ENCODE measurements at regions not wholly inside any gene's neighbourhood (a gene's known extent, or its start where the extent isn't known, plus 50 kb on each side); places are given as distances from the start of the nearest gene placed in this dataset.

GRCh38 chr10:77717336-77717735 is 79.7 kb upstream of the KCNMA1 start:
- Histone ChIP-seq H3K4me2 (replicated peaks; ENCODE audit: extremely low read depth, low read length, poor library complexity, severe bottlenecking) (no peak overlapping the region), H3K79me2 (ENCODE audit: insufficient read depth, low read length) (no peaks in the 10 kb centered on the region), H3K4me3 (replicated peaks in 1 of 3; ENCODE audit: low read depth in 2 of 3, low read length in 3 of 3) (no peak overlapping the region), H3K9ac (ENCODE audit: insufficient read depth, low read length, poor library complexity, severe bottlenecking) (no peak overlapping the region), H3K27me3 (ENCODE audit: control insufficient read depth in 2 of 2, insufficient read depth in 2 of 2, low read length in 2 of 2) (peaks cover 0 to 19% of the 10 kb centered on the region in 2 donors), H3K36me3 (replicated peaks in 1 of 2; ENCODE audit: control insufficient read depth in 1 of 2, insufficient read depth in 2 of 2, low read length in 2 of 2) (no peaks in the 10 kb centered on the region), H3K27ac (ENCODE audit: low read depth in 1 of 2, low read length in 2 of 2) (no peak overlapping the region), H3K4me1 (ENCODE audit: control insufficient read depth in 1 of 2, insufficient read depth in 2 of 2, low read length in 2 of 2) (no peaks in the 10 kb centered on the region), H3K9me3 (replicated peaks in 1 of 2; ENCODE audit: control insufficient read depth in 1 of 2, insufficient read depth in 1 of 2, low read length in 2 of 2) (no peaks in the 10 kb centered on the region), H2AFZ (ENCODE audit: insufficient read depth, low read depth, low read length, poor library complexity, severe bottlenecking) (no peak overlapping the region), H4K20me1 (ENCODE audit: insufficient read depth, low read length) (no peaks in the 10 kb centered on the region)
- H3K36me3 Mint-ChIP-seq, result no peaks in the 10 kb centered on the region
- no peaks in the 10 kb centered on the region for H3K9me3 Mint-ChIP-seq
- no peak for DNase-seq
- no peak overlapping the region for H3K4me3 Mint-ChIP-seq
- H3K4me1 Mint-ChIP-seq, result no peaks in the 10 kb centered on the region
- H3K27me3 Mint-ChIP-seq (ENCODE audit: low read depth in 3 of 3), result peaks cover 14 to 31% (median 15%) of the 10 kb centered on the region in 3 donors
- WGBS (ENCODE audit: insufficient coverage), result 90% methylated on average over 2 of the region's 3 CpGs
- no peak for TF ChIP-seq CTCF (IDR thresholded peaks at IDR 0.05)
- intact Hi-C loops (cut with micrococcal nuclease), result no loop called here
- H3K27ac Mint-ChIP-seq, result no peak overlapping the region

DNA sequence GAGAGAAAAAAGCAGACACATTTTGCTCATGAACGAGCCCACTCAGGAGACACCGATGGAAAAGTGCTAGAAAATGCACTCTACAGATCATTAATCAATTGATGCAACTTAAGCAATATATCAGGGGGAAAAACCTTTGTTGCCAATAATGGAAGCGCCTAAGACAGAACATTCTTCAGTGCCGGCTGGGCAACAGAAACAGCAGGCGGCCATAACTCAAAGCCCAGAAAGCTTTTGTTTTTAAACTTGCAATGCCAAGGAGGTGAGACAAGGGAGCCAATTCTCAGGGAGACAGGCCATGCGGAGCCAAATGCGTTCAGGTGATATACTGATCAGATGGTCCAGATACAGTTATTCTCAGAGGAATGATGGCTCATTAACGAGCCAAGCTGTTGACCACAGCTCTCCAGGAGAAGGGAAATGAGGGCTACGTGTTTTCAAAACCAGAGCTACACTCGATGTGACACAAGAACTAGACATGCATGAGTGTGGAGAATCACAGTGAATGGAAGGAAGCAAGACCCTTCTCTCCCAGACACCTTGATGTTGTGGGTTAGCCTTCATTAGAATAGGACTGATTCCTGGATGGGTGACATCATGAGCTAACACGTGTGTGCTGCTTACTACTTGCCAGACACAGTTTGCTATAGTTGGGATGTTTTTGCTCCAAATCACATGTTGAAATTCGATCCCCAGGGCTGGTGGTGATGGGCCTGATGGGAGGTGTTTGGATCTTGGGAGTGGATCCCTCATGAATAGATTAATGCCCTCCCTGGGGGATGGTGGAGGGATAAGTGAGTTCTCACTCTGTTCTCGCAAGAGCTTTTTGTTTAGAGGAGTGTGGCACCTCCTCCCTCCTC is 79.1 kb upstream of the KCNMA1 start:
- H2AFZ ChIP-seq (ENCODE audit: insufficient read depth, low read depth, low read length, poor library complexity, severe bottlenecking), result no peak overlapping the region
- H3K4me3 ChIP-seq (replicated peaks in 1 of 3; ENCODE audit: low read depth in 2 of 3, low read length in 3 of 3), result no peak overlapping the region
- Mint-ChIP-seq H3K36me3 (no peaks in the 10 kb centered on the region), H3K27me3 (ENCODE audit: low read depth in 3 of 3) (peaks cover 14 to 31% (median 15%) of the 10 kb centered on the region in 3 donors), H3K4me1 (no peaks in the 10 kb centered on the region), H3K27ac (no peak overlapping the region), H3K4me3 (peak overlapping the region in 1 of 2 donors; percentile 12), H3K9me3 (no peaks in the 10 kb centered on the region)
- no peak for TF ChIP-seq CTCF (IDR thresholded peaks at IDR 0.05)
- H3K9ac ChIP-seq (ENCODE audit: insufficient read depth, low read length, poor library complexity, severe bottlenecking), result no peak overlapping the region
- H3K4me1 ChIP-seq (ENCODE audit: control insufficient read depth in 1 of 2, insufficient read depth in 2 of 2, low read length in 2 of 2), result no peaks in the 10 kb centered on the region
- WGBS (ENCODE audit: insufficient coverage), result 93% methylated on average over 10 of the region's 13 CpGs
- no peak for DNase-seq
- H3K27me3 ChIP-seq (ENCODE audit: control insufficient read depth in 2 of 2, insufficient read depth in 2 of 2, low read length in 2 of 2), result peaks cover 0 to 25% of the 10 kb centered on the region in 2 donors
- H3K9me3 ChIP-seq (replicated peaks in 1 of 2; ENCODE audit: control insufficient read depth in 1 of 2, insufficient read depth in 1 of 2, low read length in 2 of 2), result no peaks in the 10 kb centered on the region
- intact Hi-C loops (cut with micrococcal nuclease), result no loop called here
- no peaks in the 10 kb centered on the region for H4K20me1 ChIP-seq (ENCODE audit: insufficient read depth, low read length)
- H3K4me2 ChIP-seq (replicated peaks; ENCODE audit: extremely low read depth, low read length, poor library complexity, severe bottlenecking), result no peak overlapping the region
- H3K79me2 ChIP-seq (ENCODE audit: insufficient read depth, low read length), result no peaks in the 10 kb centered on the region
- H3K36me3 ChIP-seq (replicated peaks in 1 of 2; ENCODE audit: control insufficient read depth in 1 of 2, insufficient read depth in 2 of 2, low read length in 2 of 2), result no peaks in the 10 kb centered on the region
- H3K27ac ChIP-seq (ENCODE audit: low read depth in 1 of 2, low read length in 2 of 2), result no peak overlapping the region
